ENCODE measurements at regions not wholly inside any gene's neighbourhood (a gene's known extent, or its start where the extent isn't known, plus 50 kb on each side); places are given as distances from the start of the nearest gene placed in this dataset.

- DNase-seq (ENCODE audit: low spot score), result no peak
Measured at GRCh38 chr9:119074017-119074416, 295.2 kb downstream of the BRINP1 start.

- no peak for DNase-seq (ENCODE audit: low spot score)
Measured at GRCh38 chr9:119078015-119078414, 291.2 kb downstream of the BRINP1 start.

- no peak for DNase-seq (ENCODE audit: low spot score)
Measured at GRCh38 chr9:119083673-119084072, 285.6 kb downstream of the BRINP1 start.

DNA sequence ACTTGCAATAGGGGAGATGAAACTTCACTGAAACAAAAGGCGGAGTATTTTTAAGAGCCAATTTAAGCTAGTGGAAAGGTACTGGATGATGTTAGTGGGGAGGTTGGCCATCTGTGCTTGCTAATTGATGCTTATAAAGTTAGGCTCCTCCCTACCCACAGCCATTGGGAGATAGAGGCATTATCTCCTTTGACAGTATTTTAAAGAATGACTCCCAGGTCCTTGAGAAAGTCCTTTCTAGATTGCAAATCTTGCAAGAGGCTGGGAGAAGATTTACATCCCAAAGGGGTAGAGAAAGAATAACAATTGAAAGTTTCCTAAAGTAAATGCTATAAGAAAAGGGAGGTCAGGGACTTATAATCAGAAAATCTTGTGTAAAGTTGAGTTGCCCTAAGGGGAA lies 282.6 kb downstream of the BRINP1 start:
- no peak for DNase-seq (ENCODE audit: low spot score)

DNA sequence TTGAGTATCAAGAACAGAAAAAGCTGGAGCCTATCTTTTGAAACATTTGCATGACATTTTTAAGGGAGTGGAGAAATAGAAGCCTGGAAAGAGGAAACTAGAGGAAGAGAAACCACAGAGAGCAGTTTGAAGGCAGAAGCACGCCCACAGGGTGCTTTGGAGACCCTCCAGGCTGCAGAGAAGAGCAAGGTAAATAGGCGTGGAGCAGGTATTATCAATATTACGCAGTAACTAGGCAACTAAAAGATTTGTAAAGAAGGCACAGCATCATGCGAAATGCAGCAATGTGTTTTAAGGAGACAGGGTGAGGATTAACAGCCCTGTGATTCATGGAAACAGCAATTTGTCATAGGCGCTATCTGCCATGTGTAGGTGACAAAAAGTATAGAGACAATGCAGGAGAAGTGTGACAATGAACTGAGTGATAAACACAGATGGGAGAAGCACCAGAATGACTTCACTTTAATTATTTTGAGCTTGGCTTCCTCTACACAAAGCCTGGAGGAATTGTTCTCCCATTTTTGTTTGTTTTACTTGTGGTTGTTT lies 281.2 kb downstream of the BRINP1 start:
- no peak for DNase-seq (ENCODE audit: low spot score)

- DNase-seq (ENCODE audit: low spot score), result no peak
Measured at GRCh38 chr9:119091074-119091473, 278.2 kb downstream of the BRINP1 start.

- no peak for DNase-seq (ENCODE audit: low spot score)
Measured at GRCh38 chr9:119092125-119092524, 277.1 kb downstream of the BRINP1 start.

- DNase-seq (ENCODE audit: low spot score), result no peak
Measured at GRCh38 chr9:119094086-119094485, 275.1 kb downstream of the BRINP1 start.

DNA sequence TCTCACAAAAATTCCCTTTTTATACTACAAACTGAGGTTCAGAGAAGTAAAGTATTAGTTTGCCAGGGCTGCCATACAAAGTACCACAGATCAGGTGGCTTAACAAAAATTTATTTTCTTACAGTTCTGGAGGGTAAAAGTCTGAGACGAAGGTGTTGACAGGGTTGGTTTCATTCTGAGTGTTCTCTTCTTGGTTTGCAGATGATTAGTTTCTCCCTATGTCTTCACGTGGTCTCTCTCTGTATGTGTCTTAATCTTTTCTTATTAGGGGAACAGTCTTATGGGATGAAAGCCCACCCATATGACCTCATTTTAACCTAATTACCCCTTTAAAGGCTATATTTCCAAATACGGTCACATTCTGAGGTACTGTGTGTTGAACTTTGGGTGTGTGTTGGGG lies 274.2 kb downstream of the BRINP1 start:
- no peak for DNase-seq (ENCODE audit: low spot score)

DNA sequence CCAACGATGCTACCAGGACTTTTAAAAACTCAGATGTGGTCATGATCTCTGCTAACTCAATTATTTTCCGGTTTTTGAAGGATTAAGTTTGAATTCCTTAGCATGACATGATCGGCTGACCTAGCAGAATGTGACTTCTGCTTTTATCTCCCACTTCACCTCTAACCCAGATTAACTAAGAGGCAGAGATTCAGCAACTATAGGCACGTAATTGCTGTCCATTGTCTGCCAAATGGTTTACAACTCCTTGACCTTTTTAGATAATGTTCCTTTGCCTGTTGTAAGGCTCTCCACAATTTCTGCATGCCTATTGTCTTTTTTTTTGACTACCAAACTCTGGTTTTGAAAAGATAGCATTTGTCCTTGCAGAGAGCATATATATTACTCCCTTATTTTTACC lies 268.2 kb downstream of the BRINP1 start:
- no peak for DNase-seq (ENCODE audit: low spot score)

DNA sequence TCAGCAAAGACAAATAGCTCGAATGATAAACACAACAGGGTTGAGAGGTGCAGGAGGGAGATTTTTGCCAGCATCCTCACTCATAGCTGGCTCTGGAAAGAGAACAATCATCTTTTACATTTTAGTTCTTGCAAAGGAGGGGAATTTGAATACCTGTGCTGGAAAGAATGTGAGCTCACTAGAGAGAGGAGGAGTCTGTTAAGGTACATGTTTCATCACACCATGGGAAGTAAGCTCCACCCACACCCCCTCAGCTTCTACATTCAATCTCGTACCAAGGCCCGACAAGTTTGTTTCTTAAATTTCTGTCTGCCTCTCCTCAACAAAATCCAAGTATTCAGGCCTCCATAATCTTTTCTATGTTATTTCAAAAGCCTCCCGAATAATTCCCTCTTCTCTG lies 254.6 kb downstream of the BRINP1 start:
- no peak for DNase-seq (ENCODE audit: low spot score)

All from HT-29 (cell line).